ENCODE measurements at regions not wholly inside any gene's neighbourhood (a gene's known extent, or its start where the extent isn't known, plus 50 kb on each side); places are given as distances from the start of the nearest gene placed in this dataset.
A peak's percentile ranks its signal among the peaks of the same experiment; 100 is the strongest.
"Not testable (repeated sequence)": the region's sequence is repeated elsewhere in the genome, so short reads cannot be mapped to it uniquely, and the experiment has no call there.

DNA sequence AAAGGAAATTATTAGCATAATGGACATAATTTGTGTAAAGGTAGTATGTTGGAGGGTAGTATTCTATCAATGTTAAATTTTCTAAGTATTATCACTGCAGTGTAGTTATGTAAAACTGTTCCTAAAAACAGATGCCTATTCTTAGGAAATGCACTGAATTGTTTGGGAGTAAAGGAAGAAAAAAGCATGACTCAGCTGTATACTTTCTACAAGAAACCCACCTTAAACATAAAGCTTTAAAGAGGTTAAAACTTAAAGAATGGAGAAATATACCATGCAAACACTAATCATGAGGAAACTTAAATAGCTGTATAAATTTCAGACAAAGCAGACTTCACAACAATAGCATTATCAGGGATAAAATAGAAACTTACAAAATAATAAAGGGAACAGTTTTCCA is 292.9 kb downstream of the ANTXR2 start:
- in situ Hi-C loops (cut with HindIII; ENCODE audit: low pct_unique_long_range_greater_than_20kb, low sequenced_read_pairs) = no loop called here
- DNase-seq (ENCODE audit: low read depth in 1 of 2, low spot score in 1 of 2) = no peak
- TF ChIP-seq JUND (IDR thresholded peaks at IDR 0.05; ENCODE audit: low read depth) = no peak

GRCh38 chr4:79772510-79772909 is 300.5 kb downstream of the ANTXR2 start:
- in situ Hi-C loops (cut with HindIII; ENCODE audit: low pct_unique_long_range_greater_than_20kb, low sequenced_read_pairs) = no loop called here
- no peak for DNase-seq (ENCODE audit: low read depth in 1 of 2, low spot score in 1 of 2)
- no peak for TF ChIP-seq JUND (IDR thresholded peaks at IDR 0.05; ENCODE audit: low read depth)

DNA sequence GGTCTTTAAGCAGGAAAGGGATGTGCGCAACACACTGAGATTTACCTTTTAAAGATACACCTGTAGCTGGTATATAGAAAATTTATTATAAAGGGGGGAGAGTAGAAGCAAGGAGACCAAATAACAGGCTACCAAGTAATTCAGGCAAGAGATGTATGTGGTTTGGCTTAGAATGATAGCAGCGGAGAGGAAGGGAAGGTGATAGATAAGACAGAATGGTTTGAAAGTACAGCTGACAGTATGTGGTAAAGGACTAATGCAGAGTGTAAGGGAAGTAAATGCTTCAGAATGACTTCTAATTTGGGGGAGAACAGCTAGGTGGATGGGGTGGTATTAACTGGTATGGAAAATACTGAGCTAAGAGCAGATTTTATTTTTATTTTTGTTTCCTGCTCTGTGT is 308.9 kb downstream of the ANTXR2 start:
- TF ChIP-seq JUND (IDR thresholded peaks at IDR 0.05; ENCODE audit: low read depth) = no peak
- no peak for DNase-seq (ENCODE audit: low read depth in 1 of 2, low spot score in 1 of 2)
- in situ Hi-C loops (cut with HindIII; ENCODE audit: low pct_unique_long_range_greater_than_20kb, low sequenced_read_pairs) = no loop called here

DNA sequence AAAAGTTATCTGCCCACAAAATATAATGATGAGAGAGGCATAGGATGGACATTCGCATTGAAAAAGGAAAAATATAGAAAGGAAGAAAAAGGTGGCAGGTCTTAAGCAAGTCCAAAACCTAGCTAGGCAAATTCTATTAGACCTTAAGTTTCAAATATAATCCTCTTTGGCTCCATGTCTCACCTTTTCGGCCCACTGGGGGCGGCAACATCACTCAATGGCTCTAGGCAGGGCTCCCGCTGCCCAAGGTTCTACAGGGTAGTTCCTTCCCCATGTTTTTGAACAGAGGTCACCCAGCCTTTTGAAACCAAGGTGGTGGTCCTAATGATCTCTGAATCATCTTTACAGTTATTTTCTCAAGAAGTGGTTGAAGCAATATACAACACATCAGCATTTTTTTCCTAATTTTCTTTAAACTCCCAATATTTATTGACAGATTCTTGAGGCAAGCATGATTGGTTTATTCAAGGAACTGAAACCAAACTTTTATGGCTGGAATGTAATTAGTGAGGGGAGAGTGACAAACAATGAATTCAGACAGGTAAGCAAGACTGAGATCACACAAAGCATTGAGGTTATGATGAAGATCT is 309.4 kb downstream of the ANTXR2 start:
- no peak for TF ChIP-seq JUND (IDR thresholded peaks at IDR 0.05; ENCODE audit: low read depth)
- DNase-seq (ENCODE audit: low read depth in 1 of 2, low spot score in 1 of 2) = no peak
- in situ Hi-C loops (cut with HindIII; ENCODE audit: low pct_unique_long_range_greater_than_20kb, low sequenced_read_pairs) = no loop called here

- no peak for TF ChIP-seq JUND (IDR thresholded peaks at IDR 0.05; ENCODE audit: low read depth)
- DNase-seq (ENCODE audit: low read depth in 1 of 2, low spot score in 1 of 2) = no peak
- in situ Hi-C loops (cut with HindIII; ENCODE audit: low pct_unique_long_range_greater_than_20kb, low sequenced_read_pairs) = no loop called here
Observed at GRCh38 chr4:79759793-79760192, 313.2 kb downstream of the ANTXR2 start.

DNA sequence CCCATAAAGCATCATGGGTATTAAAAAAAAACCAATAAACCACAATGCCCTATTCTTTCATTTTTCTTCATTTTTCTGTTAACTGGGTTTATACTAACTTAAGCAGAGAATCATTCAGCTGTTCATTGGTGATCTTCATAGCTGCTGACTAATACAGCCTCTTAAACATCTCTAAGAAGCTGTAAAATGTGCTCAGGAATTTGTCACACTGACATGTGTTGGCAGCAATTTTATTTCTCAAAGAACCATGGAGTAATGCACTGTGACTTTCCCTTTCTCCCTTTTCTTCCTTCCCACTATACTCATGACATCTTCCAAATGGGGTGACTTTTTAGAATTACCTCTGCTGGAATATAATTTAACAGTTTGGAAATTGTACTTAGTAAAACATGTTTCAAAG is 315.4 kb downstream of the ANTXR2 start:
- no peak for DNase-seq (ENCODE audit: low read depth in 1 of 2, low spot score in 1 of 2)
- no peak for TF ChIP-seq JUND (IDR thresholded peaks at IDR 0.05; ENCODE audit: low read depth)
- in situ Hi-C loops (cut with HindIII; ENCODE audit: low pct_unique_long_range_greater_than_20kb, low sequenced_read_pairs) = no loop called here

DNA sequence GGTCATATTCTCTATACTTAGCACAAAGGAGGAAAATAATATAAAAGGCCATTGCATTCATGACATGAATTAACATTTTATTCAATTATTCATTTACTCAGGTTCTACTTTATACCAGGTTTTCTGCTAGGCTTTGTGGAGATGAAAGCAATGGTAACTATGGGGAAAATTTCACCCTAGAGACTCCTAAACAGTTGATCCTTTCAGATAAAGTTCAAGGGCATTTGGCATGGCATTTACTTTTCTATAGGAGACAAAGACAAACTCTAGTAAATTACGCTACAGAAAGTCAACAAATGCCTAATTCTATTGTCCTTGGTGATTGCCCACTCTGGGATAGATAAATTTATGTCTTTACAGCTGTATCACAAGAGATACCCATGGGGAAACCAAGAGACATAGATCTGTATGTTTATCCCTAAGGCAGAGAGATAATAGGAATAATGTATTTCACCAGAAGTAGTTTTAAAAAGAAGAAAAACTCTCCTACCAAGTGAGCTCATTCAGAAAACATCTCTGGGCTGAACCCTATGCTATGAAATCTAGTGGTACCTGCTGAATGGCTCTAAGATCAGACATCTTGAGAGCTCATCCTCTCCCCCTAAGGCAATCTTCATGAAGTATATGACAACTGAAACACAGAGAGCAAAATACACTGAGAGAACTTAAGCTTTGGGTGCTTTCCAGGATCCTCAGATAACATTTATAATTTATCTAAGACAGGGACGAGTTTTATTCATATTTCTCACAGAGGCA is 316.7 kb downstream of the ANTXR2 start:
- no peak for TF ChIP-seq JUND (IDR thresholded peaks at IDR 0.05; ENCODE audit: low read depth)
- no peak for DNase-seq (ENCODE audit: low read depth in 1 of 2, low spot score in 1 of 2)
- in situ Hi-C loops (cut with HindIII; ENCODE audit: low pct_unique_long_range_greater_than_20kb, low sequenced_read_pairs) = no loop called here

GRCh38 chr4:79748835-79749234 is 324.2 kb downstream of the ANTXR2 start:
- in situ Hi-C loops (cut with HindIII; ENCODE audit: low pct_unique_long_range_greater_than_20kb, low sequenced_read_pairs) = no loop called here
- no peak for DNase-seq (ENCODE audit: low read depth in 1 of 2, low spot score in 1 of 2)
- TF ChIP-seq JUND (IDR thresholded peaks at IDR 0.05; ENCODE audit: low read depth) = no peak

- DNase-seq (ENCODE audit: low read depth in 1 of 2, low spot score in 1 of 2) = no peak
- in situ Hi-C loops (cut with HindIII; ENCODE audit: low pct_unique_long_range_greater_than_20kb, low sequenced_read_pairs) = no loop called here
- TF ChIP-seq JUND (IDR thresholded peaks at IDR 0.05; ENCODE audit: low read depth) = no peak
Observed at GRCh38 chr4:79747252-79747651, 325.8 kb downstream of the ANTXR2 start.

DNA sequence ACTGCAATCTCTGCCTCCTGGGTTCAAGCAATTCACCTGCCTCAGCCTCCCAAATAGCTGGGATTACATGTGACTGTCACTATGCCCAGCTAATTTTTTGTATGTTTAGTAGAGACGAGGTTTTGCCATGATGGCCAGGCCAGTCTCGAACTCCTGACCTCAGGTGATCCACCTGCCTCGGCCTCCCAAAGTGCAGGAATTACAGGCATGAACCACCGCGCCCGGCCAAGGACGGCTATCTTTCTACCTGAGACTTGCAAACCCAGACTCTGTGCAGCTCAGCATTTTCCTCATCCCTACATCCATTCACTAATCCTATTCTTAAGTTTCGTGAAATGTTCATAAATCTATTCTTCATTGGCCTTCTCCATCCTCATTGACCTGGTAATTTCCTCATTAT is 330.0 kb downstream of the ANTXR2 start:
- in situ Hi-C loops (cut with HindIII; ENCODE audit: low pct_unique_long_range_greater_than_20kb, low sequenced_read_pairs) = no loop called here
- TF ChIP-seq JUND (IDR thresholded peaks at IDR 0.05; ENCODE audit: low read depth) = no peak
- DNase-seq (ENCODE audit: low read depth in 1 of 2, low spot score in 1 of 2) = no peak

GRCh38 chr4:79739912-79740311 is 331.9 kb upstream of the GK2 start:
- DNase-seq (ENCODE audit: low read depth in 1 of 2, low spot score in 1 of 2) = no peak
- in situ Hi-C loops (cut with HindIII; ENCODE audit: low pct_unique_long_range_greater_than_20kb, low sequenced_read_pairs) = no loop called here
- no peak for TF ChIP-seq JUND (IDR thresholded peaks at IDR 0.05; ENCODE audit: low read depth)

DNA sequence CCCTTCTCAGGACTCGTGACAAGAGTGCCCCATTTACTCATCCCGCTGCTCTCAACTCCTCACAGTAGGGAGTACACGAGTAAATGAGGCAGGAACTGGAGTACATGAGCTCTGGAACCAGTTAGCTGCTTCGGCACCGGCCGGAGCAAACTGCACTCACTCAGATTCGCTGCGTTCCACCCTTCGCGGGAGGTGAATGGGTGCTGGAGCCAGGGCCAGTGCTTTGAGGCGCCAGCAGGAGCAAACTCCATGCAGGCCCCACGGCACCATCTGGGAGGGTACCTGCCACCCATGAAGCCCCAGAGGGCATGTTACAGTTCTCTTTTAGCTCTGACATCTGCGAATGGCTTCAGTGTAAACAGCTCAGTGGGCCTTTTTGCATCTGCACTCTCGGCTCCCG is 315.5 kb upstream of the GK2 start:
- peak in 1 of 2 experiments; percentile 21 for DNase-seq (ENCODE audit: low read depth in 1 of 2, low spot score in 1 of 2)
- no peak for TF ChIP-seq JUND (IDR thresholded peaks at IDR 0.05; ENCODE audit: low read depth)
- in situ Hi-C loops (cut with HindIII; ENCODE audit: low pct_unique_long_range_greater_than_20kb, low sequenced_read_pairs) = no loop called here

GRCh38 chr4:79700356-79700755 is 292.3 kb upstream of the GK2 start:
- in situ Hi-C loops (cut with HindIII; ENCODE audit: low pct_unique_long_range_greater_than_20kb, low sequenced_read_pairs) = no loop called here
- DNase-seq (ENCODE audit: low read depth in 1 of 2, low spot score in 1 of 2) = no peak
- TF ChIP-seq JUND (IDR thresholded peaks at IDR 0.05; ENCODE audit: low read depth) = no peak

DNA sequence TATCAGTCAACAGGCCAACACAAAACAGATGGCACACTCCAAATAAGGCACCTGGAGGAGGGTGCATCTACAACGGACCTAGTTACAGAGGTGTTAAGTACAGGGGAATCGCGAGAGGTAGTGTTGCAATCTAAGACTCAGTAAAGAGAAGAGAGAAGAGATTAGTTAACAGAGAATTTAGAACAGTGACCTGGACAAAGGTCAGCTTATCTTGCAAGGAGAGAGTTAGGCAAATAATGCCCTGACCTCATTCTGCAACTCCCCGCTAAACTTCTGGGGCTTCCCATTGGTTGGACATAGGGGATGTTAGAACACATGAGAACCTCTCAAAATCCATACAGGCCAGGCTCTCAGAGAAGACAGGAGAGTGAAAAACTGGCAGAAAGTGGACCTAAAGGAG is 289.4 kb upstream of the GK2 start:
- in situ Hi-C loops (cut with HindIII; ENCODE audit: low pct_unique_long_range_greater_than_20kb, low sequenced_read_pairs) = no loop called here
- no peak for DNase-seq (ENCODE audit: low read depth in 1 of 2, low spot score in 1 of 2)
- TF ChIP-seq JUND (IDR thresholded peaks at IDR 0.05; ENCODE audit: low read depth) = no peak

- DNase-seq (ENCODE audit: low read depth in 1 of 2, low spot score in 1 of 2); in situ Hi-C loops (cut with HindIII; ENCODE audit: low pct_unique_long_range_greater_than_20kb, low sequenced_read_pairs): not testable (repeated sequence)
Observed at GRCh38 chr4:79696534-79696933, 288.5 kb upstream of the GK2 start.

Measured in T47D (cell line).